Endothelial cell of umbilical vein (primary cell): ENCODE measurements at regions not wholly inside any gene's neighbourhood (a gene's known extent, or its start where the extent isn't known, plus 50 kb on each side); places are given as distances from the start of the nearest gene placed in this dataset.

Experiments
- BruUV-seq: library from RNA; stranded (reverse); fragments of 400-500 nt; replicated peaks from 2 replicates; lab custom pipeline; 2021; lab: Mats Ljungman, UMichigan
- CTCF ChIA-PET: fragments of 300-600, 350-600 bp; sonication (Branson Sonifier 250); formaldehyde crosslinking; loops from one replicate; lab custom pipeline; 2021; ENCODE audit warnings: antibody characterized with exemption, inconsistent platforms; lab: Charles Lee
- POLR2A ChIA-PET: fragments of 300-600, 350-600 bp; sonication (Branson Sonifier 250); formaldehyde crosslinking; loops from one replicate; lab custom pipeline; 2021; ENCODE audit warnings: antibody characterized with exemption, inconsistent platforms; lab: Charles Lee
- DNase-seq: peaks from one replicate; pipeline ENCODE4 v3.0.0-alpha.2; 2011; ENCODE audit warnings: low read depth, low spot score
- FAIRE-seq: peaks from 2 replicates; lab custom pipeline; 2011; peaks lifted over from hg19 to GRCh38; lab: Jason Lieb, UNC
- H2AFZ ChIP-seq: 2 replicates; pipeline ENCODE4 v1.6.0; 2012; ENCODE audit warnings: low read depth, low read length, control low read depth, inconsistent platforms
- H3K27ac ChIP-seq: 2 replicates; pipeline ENCODE4 v1.5.1; 2011; ENCODE audit warnings: low read depth, mild to moderate bottlenecking, control low read depth, low read length, moderate library complexity; ENCODE audit not compliant: insufficient read depth
- H3K27me3 ChIP-seq, 2 experiments: 2 replicates each; pipeline versions ENCODE4 v1.6.0 to v1.6.1; 2011; ENCODE audit warnings: low read length in 2 of 2, mixed read lengths in 1 of 2; ENCODE audit not compliant: control insufficient read depth in 2 of 2, insufficient read depth in 2 of 2
- H3K36me3 ChIP-seq, 2 experiments: 2 replicates in 1 of 2; 3 replicates in 1 of 2; pipeline ENCODE4 v1.5.1; 2011; ENCODE audit warnings: low read length in 2 of 2, mild to moderate bottlenecking in 1 of 2, moderate library complexity in 1 of 2; ENCODE audit not compliant: control insufficient read depth in 2 of 2, insufficient read depth in 2 of 2; ENCODE audit errors: extremely low read depth in 1 of 2
- H3K4me1 ChIP-seq: 3 replicates; pipeline ENCODE4 v1.5.1; 2011; ENCODE audit warnings: mild to moderate bottlenecking, low read length; ENCODE audit not compliant: control insufficient read depth, insufficient read depth; ENCODE audit errors: extremely low read depth
- H3K4me2 ChIP-seq: 2 replicates; pipeline ENCODE4 v1.6.1; 2011; ENCODE audit warnings: low read length, control low read depth, mixed read lengths; ENCODE audit not compliant: insufficient read depth
- H3K4me3 ChIP-seq, 3 experiments: fragments of 200-600 bp in 1 of 3; sonication (generic), shearing (Covaris generic) in 1 of 3; replicated peaks in 1 of 3; 2 replicates each; pipeline ENCODE4 v1.5.1; 2011 to 2016; ENCODE audit warnings: control low read depth in 3 of 3, low read length in 3 of 3, mild to moderate bottlenecking in 2 of 3, inconsistent platforms in 1 of 3, low read depth in 1 of 3, moderate library complexity in 1 of 3; ENCODE audit not compliant: insufficient read depth in 1 of 3
- H3K79me2 ChIP-seq: 2 replicates; pipeline ENCODE4 v1.6.0; 2012; ENCODE audit warnings: low read length, inconsistent platforms; ENCODE audit not compliant: control insufficient read depth, insufficient read depth
- H3K9ac ChIP-seq: replicated peaks from 2 replicates; pipeline ENCODE3; 2011; ENCODE audit warnings: low read length, control low read depth; ENCODE audit not compliant: insufficient read depth; ENCODE audit errors: extremely low read depth
- H3K9me1 ChIP-seq: replicated peaks from 3 replicates; pipeline ENCODE4 v1.6.0; 2011; ENCODE audit warnings: mild to moderate bottlenecking, low read length; ENCODE audit not compliant: control insufficient read depth, insufficient read depth; ENCODE audit errors: extremely low read depth
- H3K9me3 ChIP-seq: replicated peaks from 2 replicates; pipeline ENCODE4 v1.5.1; 2012; ENCODE audit warnings: low read length, inconsistent platforms; ENCODE audit not compliant: control insufficient read depth, insufficient read depth
- H4K20me1 ChIP-seq: replicated peaks from 2 replicates; pipeline ENCODE3; 2011; ENCODE audit warnings: mild to moderate bottlenecking, low read length; ENCODE audit not compliant: control insufficient read depth, insufficient read depth; ENCODE audit errors: extremely low read depth
- EZH2 ChIP-seq: IDR thresholded peaks from 2 replicates; pipeline ENCODE4 v1.6.1; 2012; ENCODE audit warnings: borderline replicate concordance, low read depth, mild to moderate bottlenecking, moderate library complexity, low read length, inconsistent platforms; ENCODE audit not compliant: severe bottlenecking
- FOS ChIP-seq: IDR thresholded peaks from 2 replicates; pipeline ENCODE4 v1.6.1; 2011; ENCODE audit warnings: mild to moderate bottlenecking, low read length, moderate library complexity, borderline replicate concordance; ENCODE audit not compliant: insufficient read depth
- GATA2 ChIP-seq: IDR thresholded peaks from 2 replicates; pipeline ENCODE4 v1.7.0; 2011; ENCODE audit warnings: low read depth, mild to moderate bottlenecking, moderate library complexity, mixed read lengths, low read length; ENCODE audit not compliant: insufficient read length, insufficient read depth
- JUN ChIP-seq: IDR thresholded peaks from 2 replicates; pipeline ENCODE4 v1.6.1; 2011; ENCODE audit warnings: borderline replicate concordance, low read depth; ENCODE audit not compliant: insufficient read length, insufficient read depth
- MYC ChIP-seq: IDR thresholded peaks from one replicate; pipeline ENCODE4 v1.6.1; 2011; ENCODE audit warnings: mild to moderate bottlenecking, low read depth, low read length
- POLR2A ChIP-seq: IDR thresholded peaks from 2 replicates; pipeline ENCODE4 v1.6.1; 2012; ENCODE audit warnings: low read depth, mild to moderate bottlenecking, control low read depth, low read length
- POLR2AphosphoS5 ChIP-seq: IDR thresholded peaks from 2 replicates; pipeline ENCODE4 v1.6.1; 2012; ENCODE audit warnings: low read depth, mild to moderate bottlenecking, control low read depth, low read length, moderate library complexity; ENCODE audit not compliant: insufficient read depth
- dilution Hi-C: fragments of 300-500 bp; cut with MboI; formaldehyde crosslinking; loops from one replicate; pipeline ENCODE4 v1.15.0; 2019; ENCODE audit warnings: low sequenced_read_pairs; ENCODE audit not compliant: extremely low pct_ligation_motif_present
- intact Hi-C: fragments of 100-400 bp; cut with micrococcal nuclease; formaldehyde crosslinking; loops from one replicate; pipeline ENCODE4 v1.10.0; 2022
- TF ChIP-seq, protein P1 (sequence below): IDR thresholded peaks from 2 replicates; pipeline ENCODE4 v1.6.1; 2011; ENCODE audit not compliant: insufficient read depth, insufficient read length
- TF ChIP-seq, protein P2 (sequence below), 2 donors: IDR thresholded peaks; 1 replicate in 1 of 2; 2 replicates in 1 of 2; pipeline ENCODE4 v1.5.1; 2011; ENCODE audit warnings: low read length in 2 of 2, mild to moderate bottlenecking in 2 of 2, moderate library complexity in 2 of 2, control low read depth in 1 of 2, inconsistent platforms in 1 of 2, low read depth in 1 of 2; ENCODE audit not compliant: insufficient read depth in 1 of 2; ENCODE audit errors: extremely low read depth in 1 of 2

DNA sequence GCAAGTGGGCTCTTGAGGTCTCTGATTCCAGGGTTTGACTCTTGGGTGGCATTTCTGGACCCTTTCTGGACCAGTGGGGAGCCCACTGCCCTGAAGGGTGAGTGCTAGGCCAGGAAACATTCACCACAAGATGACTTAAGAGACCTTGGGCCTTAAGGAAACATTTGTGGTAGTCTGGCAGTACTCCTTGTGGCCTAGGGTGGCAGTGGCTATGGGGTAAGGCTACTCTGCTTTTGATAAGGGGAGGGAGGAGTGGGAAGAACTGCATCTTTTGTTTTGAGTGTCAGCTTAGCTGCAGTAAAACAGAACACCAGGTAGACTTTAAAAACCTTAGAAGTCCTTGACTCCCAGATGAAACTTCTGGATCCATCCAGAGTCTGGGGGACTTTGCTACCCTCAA lies 529.3 kb upstream of the LRRC7 start:
- Histone ChIP-seq H3K9me1 (no peaks in the 10 kb centered on the region), H4K20me1 (no peaks in the 10 kb centered on the region), H3K4me3 (no peak overlapping the region), H3K36me3 (no peaks in the 10 kb centered on the region), H3K4me1 (no peaks in the 10 kb centered on the region), H3K79me2 (no peaks in the 10 kb centered on the region), H3K4me2 (no peak overlapping the region), H2AFZ (no peak overlapping the region), H3K27me3 (no peaks in the 10 kb centered on the region), H3K27ac (no peak overlapping the region), H3K9ac (no peak overlapping the region), H3K9me3 (no peaks in the 10 kb centered on the region)
- no TSS peak for BruUV-seq
- intact Hi-C loops (no loop called here), dilution Hi-C loops (no loop called here)
- FAIRE-seq: no peak
- TF ChIP-seq, protein P1, sequence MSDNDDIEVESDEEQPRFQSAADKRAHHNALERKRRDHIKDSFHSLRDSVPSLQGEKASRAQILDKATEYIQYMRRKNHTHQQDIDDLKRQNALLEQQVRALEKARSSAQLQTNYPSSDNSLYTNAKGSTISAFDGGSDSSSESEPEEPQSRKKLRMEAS: no peak
- TF ChIP-seq FOS: no peak
- no peak for TF ChIP-seq MYC
- no peak for TF ChIP-seq EZH2
- TF ChIP-seq POLR2AphosphoS5: no peak
- no peak for TF ChIP-seq GATA2
- no peak for TF ChIP-seq POLR2A
- no peak for TF ChIP-seq JUN
- TF ChIP-seq, protein P2, sequence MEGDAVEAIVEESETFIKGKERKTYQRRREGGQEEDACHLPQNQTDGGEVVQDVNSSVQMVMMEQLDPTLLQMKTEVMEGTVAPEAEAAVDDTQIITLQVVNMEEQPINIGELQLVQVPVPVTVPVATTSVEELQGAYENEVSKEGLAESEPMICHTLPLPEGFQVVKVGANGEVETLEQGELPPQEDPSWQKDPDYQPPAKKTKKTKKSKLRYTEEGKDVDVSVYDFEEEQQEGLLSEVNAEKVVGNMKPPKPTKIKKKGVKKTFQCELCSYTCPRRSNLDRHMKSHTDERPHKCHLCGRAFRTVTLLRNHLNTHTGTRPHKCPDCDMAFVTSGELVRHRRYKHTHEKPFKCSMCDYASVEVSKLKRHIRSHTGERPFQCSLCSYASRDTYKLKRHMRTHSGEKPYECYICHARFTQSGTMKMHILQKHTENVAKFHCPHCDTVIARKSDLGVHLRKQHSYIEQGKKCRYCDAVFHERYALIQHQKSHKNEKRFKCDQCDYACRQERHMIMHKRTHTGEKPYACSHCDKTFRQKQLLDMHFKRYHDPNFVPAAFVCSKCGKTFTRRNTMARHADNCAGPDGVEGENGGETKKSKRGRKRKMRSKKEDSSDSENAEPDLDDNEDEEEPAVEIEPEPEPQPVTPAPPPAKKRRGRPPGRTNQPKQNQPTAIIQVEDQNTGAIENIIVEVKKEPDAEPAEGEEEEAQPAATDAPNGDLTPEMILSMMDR (IDR thresholded peaks at IDR 0.05; ENCODE audit: extremely low read depth in 1 of 2, insufficient read depth in 1 of 2, low read depth in 1 of 2, low read length in 2 of 2): no peak
- ChIA-PET POLR2A (no interaction called here), CTCF (no interaction called here)
- no peak for DNase-seq
